Activated T-cell treated with anti-CD3 and anti-CD28 coated beads, Interleukin-2, amount 50 U/mL, for 24 hours (primary cell): ENCODE measurements at regions not wholly inside any gene's neighbourhood (a gene's known extent, or its start where the extent isn't known, plus 50 kb on each side); places are given as distances from the start of the nearest gene placed in this dataset.

Experiments
- DNase-seq: peaks from one replicate; pipeline ENCODE4 v3.0.0-alpha.2; 2020
- H3K27ac Mint-ChIP-seq: 2 replicates; pipeline ENCODE4 v1.8.0; 2020; ENCODE audit warnings: mild to moderate bottlenecking, mixed read lengths
- H3K27me3 Mint-ChIP-seq: 2 replicates; pipeline ENCODE4 v1.8.0; 2020; ENCODE audit warnings: mixed read lengths
- H3K36me3 Mint-ChIP-seq: 2 replicates; pipeline ENCODE4 v1.8.0; 2020; ENCODE audit warnings: low read depth, mixed read lengths
- H3K4me1 Mint-ChIP-seq: 2 replicates; pipeline ENCODE4 v1.8.0; 2020; ENCODE audit warnings: low read depth, mixed read lengths
- H3K4me3 Mint-ChIP-seq: 2 replicates; pipeline ENCODE4 v1.8.0; 2020; ENCODE audit warnings: mild to moderate bottlenecking, moderate library complexity, mixed read lengths
- H3K9me3 Mint-ChIP-seq: 2 replicates; pipeline ENCODE4 v1.8.0; 2020; ENCODE audit warnings: mixed read lengths

- H3K36me3 Mint-ChIP-seq, result no peaks in the 10 kb centered on the region
- H3K9me3 Mint-ChIP-seq, result peaks cover 5% of the 10 kb centered on the region
- no peaks in the 10 kb centered on the region for H3K4me1 Mint-ChIP-seq
- H3K27me3 Mint-ChIP-seq, result no peaks in the 10 kb centered on the region
- no peak overlapping the region for H3K27ac Mint-ChIP-seq
- no peak for DNase-seq
- no peak overlapping the region for H3K4me3 Mint-ChIP-seq
Observed at GRCh38 chr20:22652681-22653588, 68.6 kb upstream of the FOXA2 start.

GRCh38 chr20:22653658-22654642 is 69.6 kb upstream of the FOXA2 start:
- Mint-ChIP-seq H3K27ac (no peak overlapping the region), H3K36me3 (no peaks in the 10 kb centered on the region), H3K4me3 (no peak overlapping the region), H3K27me3 (no peaks in the 10 kb centered on the region), H3K4me1 (no peaks in the 10 kb centered on the region), H3K9me3 (peaks cover 5% of the 10 kb centered on the region)
- DNase-seq, result no peak

- Mint-ChIP-seq H3K36me3 (no peaks in the 10 kb centered on the region), H3K4me3 (no peak overlapping the region), H3K27ac (no peak overlapping the region), H3K27me3 (no peaks in the 10 kb centered on the region), H3K9me3 (no peaks in the 10 kb centered on the region), H3K4me1 (no peaks in the 10 kb centered on the region)
- DNase-seq, result no peak
Observed at GRCh38 chr20:22663528-22664025, 79.2 kb upstream of the FOXA2 start.

GRCh38 chr20:22667198-22667597 is 82.8 kb upstream of the FOXA2 start:
- no peak for DNase-seq
- H3K4me1 Mint-ChIP-seq, result no peaks in the 10 kb centered on the region
- H3K9me3 Mint-ChIP-seq, result peaks cover 3% of the 10 kb centered on the region
- H3K36me3 Mint-ChIP-seq, result no peaks in the 10 kb centered on the region
- H3K27me3 Mint-ChIP-seq, result no peaks in the 10 kb centered on the region
- H3K27ac Mint-ChIP-seq, result no peak overlapping the region
- no peak overlapping the region for H3K4me3 Mint-ChIP-seq

GRCh38 chr20:22672191-22672590 is 87.8 kb upstream of the FOXA2 start:
- no peaks in the 10 kb centered on the region for H3K27me3 Mint-ChIP-seq
- H3K4me1 Mint-ChIP-seq, result no peaks in the 10 kb centered on the region
- H3K27ac Mint-ChIP-seq, result no peak overlapping the region
- H3K36me3 Mint-ChIP-seq, result no peaks in the 10 kb centered on the region
- no peak for DNase-seq
- peaks cover 6% of the 10 kb centered on the region for H3K9me3 Mint-ChIP-seq
- no peak overlapping the region for H3K4me3 Mint-ChIP-seq

- Mint-ChIP-seq H3K4me3 (no peak overlapping the region), H3K36me3 (no peaks in the 10 kb centered on the region), H3K27ac (no peak overlapping the region), H3K9me3 (peaks cover 6% of the 10 kb centered on the region), H3K27me3 (no peaks in the 10 kb centered on the region), H3K4me1 (no peaks in the 10 kb centered on the region)
- DNase-seq, result no peak
Observed at GRCh38 chr20:22673467-22673866, 89.1 kb upstream of the FOXA2 start.

GRCh38 chr20:22675341-22675740 is 91.0 kb upstream of the FOXA2 start:
- Mint-ChIP-seq H3K36me3 (no peaks in the 10 kb centered on the region), H3K27ac (no peak overlapping the region), H3K4me3 (no peak overlapping the region), H3K9me3 (peaks cover 6% of the 10 kb centered on the region), H3K4me1 (no peaks in the 10 kb centered on the region), H3K27me3 (no peaks in the 10 kb centered on the region)
- no peak for DNase-seq

- H3K27ac Mint-ChIP-seq, result no peak overlapping the region
- H3K27me3 Mint-ChIP-seq, result no peaks in the 10 kb centered on the region
- no peaks in the 10 kb centered on the region for H3K4me1 Mint-ChIP-seq
- H3K9me3 Mint-ChIP-seq, result no peaks in the 10 kb centered on the region
- DNase-seq, result no peak
- no peaks in the 10 kb centered on the region for H3K36me3 Mint-ChIP-seq
- H3K4me3 Mint-ChIP-seq, result no peak overlapping the region
Observed at GRCh38 chr20:22678678-22679077, 94.3 kb upstream of the FOXA2 start.

GRCh38 chr20:22679197-22679596 is 94.8 kb upstream of the FOXA2 start:
- no peak overlapping the region for H3K27ac Mint-ChIP-seq
- no peak overlapping the region for H3K4me3 Mint-ChIP-seq
- H3K9me3 Mint-ChIP-seq, result no peaks in the 10 kb centered on the region
- no peaks in the 10 kb centered on the region for H3K4me1 Mint-ChIP-seq
- no peak for DNase-seq
- no peaks in the 10 kb centered on the region for H3K27me3 Mint-ChIP-seq
- H3K36me3 Mint-ChIP-seq, result no peaks in the 10 kb centered on the region

GRCh38 chr20:22680031-22680740 is 95.8 kb upstream of the FOXA2 start:
- peaks cover 3% of the 10 kb centered on the region for H3K27me3 Mint-ChIP-seq
- no peak for DNase-seq
- no peak overlapping the region for H3K4me3 Mint-ChIP-seq
- H3K27ac Mint-ChIP-seq, result no peak overlapping the region
- no peaks in the 10 kb centered on the region for H3K9me3 Mint-ChIP-seq
- no peaks in the 10 kb centered on the region for H3K4me1 Mint-ChIP-seq
- no peaks in the 10 kb centered on the region for H3K36me3 Mint-ChIP-seq

GRCh38 chr20:22681591-22682248 is 97.3 kb upstream of the FOXA2 start:
- no peaks in the 10 kb centered on the region for H3K36me3 Mint-ChIP-seq

GRCh38 chr20:22682381-22682780 is 98.0 kb upstream of the FOXA2 start:
- Mint-ChIP-seq H3K27me3 (peaks cover 3% of the 10 kb centered on the region), H3K36me3 (no peaks in the 10 kb centered on the region), H3K4me3 (no peak overlapping the region)

More at GRCh38 chr20:22681591-22682248, 97.3 kb upstream of the FOXA2 start:
- no peak for DNase-seq
- Mint-ChIP-seq H3K27ac (no peak overlapping the region), H3K4me1 (no peaks in the 10 kb centered on the region), H3K27me3 (peaks cover 3% of the 10 kb centered on the region), H3K4me3 (no peak overlapping the region), H3K9me3 (no peaks in the 10 kb centered on the region)

GRCh38 chr20:22684072-22684762 is 99.8 kb upstream of the FOXA2 start:
- no peak overlapping the region for H3K4me3 Mint-ChIP-seq
- H3K27ac Mint-ChIP-seq, result no peak overlapping the region
- H3K4me1 Mint-ChIP-seq, result no peaks in the 10 kb centered on the region
- peak; percentile 36 for DNase-seq
- H3K27me3 Mint-ChIP-seq, result peaks cover 3% of the 10 kb centered on the region
- no peaks in the 10 kb centered on the region for H3K9me3 Mint-ChIP-seq
- no peaks in the 10 kb centered on the region for H3K36me3 Mint-ChIP-seq

More at GRCh38 chr20:22682381-22682780, 98.0 kb upstream of the FOXA2 start:
- no peaks in the 10 kb centered on the region for H3K9me3 Mint-ChIP-seq
- DNase-seq, result no peak
- H3K4me1 Mint-ChIP-seq, result no peaks in the 10 kb centered on the region
- no peak overlapping the region for H3K27ac Mint-ChIP-seq
